ENCODE measurements at regions not wholly inside any gene's neighbourhood (a gene's known extent, or its start where the extent isn't known, plus 50 kb on each side); places are given as distances from the start of the nearest gene placed in this dataset.

GRCh38 chr2:212737392-212738172 lies 199.0 kb upstream of the ERBB4 start (continued):
- no peak for TF ChIP-seq ZNF114 (CRISPR knock-in tag; IDR thresholded peaks at IDR 0.05)
- no peak for TF ChIP-seq JUNB (IDR thresholded peaks at IDR 0.05; ENCODE audit: unreplicated experiment)
- no peak for TF ChIP-seq EZH2 (IDR thresholded peaks at IDR 0.05; ENCODE audit: low read depth, unreplicated experiment)
- no peak for TF ChIP-seq REST (IDR thresholded peaks at IDR 0.05; ENCODE audit: unreplicated experiment)
- TF ChIP-seq ZNF331 (CRISPR knock-in tag; IDR thresholded peaks at IDR 0.05; ENCODE audit: low read depth), result no peak
- TF ChIP-seq CREB1 (CRISPR knock-in tag; IDR thresholded peaks at IDR 0.05; ENCODE audit: low read depth), result no peak
- TF ChIP-seq STAT1 (IDR thresholded peaks at IDR 0.05; ENCODE audit: unreplicated experiment), result no peak
- TF ChIP-seq EZH2phosphoT487 (IDR thresholded peaks at IDR 0.05; ENCODE audit: unreplicated experiment), result no peak
- TF ChIP-seq NANOG (IDR thresholded peaks at IDR 0.05; ENCODE audit: borderline replicate concordance), result no peak
- TF ChIP-seq POLR2AphosphoS5 (IDR thresholded peaks at IDR 0.05; ENCODE audit: low read depth), result no peak
- TF ChIP-seq CTCF (conservative IDR thresholded peaks at IDR 0.05; ENCODE audit: low read depth in 2 of 2), result no peak

GRCh38 chr2:212736385-212736726 lies 197.8 kb upstream of the ERBB4 start:
- H3F3A ChIP-seq (replicated peaks; ENCODE audit: low read depth), result no peaks in the 10 kb centered on the region
- H3K27me3 ChIP-seq (ENCODE audit: insufficient read depth), result no peaks in the 10 kb centered on the region
- H3K4me3 ChIP-seq, result no peak overlapping the region
- no peaks in the 10 kb centered on the region for H4K20me1 ChIP-seq (replicated peaks; ENCODE audit: insufficient read depth)
- Mint-ChIP-seq H3K27ac (no peak overlapping the region), H3K4me3 (no peak overlapping the region), H3K36me3 (ENCODE audit: low read depth) (no peaks in the 10 kb centered on the region), H3K27me3 (ENCODE audit: insufficient read depth, low read depth, poor library complexity) (no peaks in the 10 kb centered on the region), H3K4me1 (peaks cover 4% of the 10 kb centered on the region; the same call in 2 of the 3 replicates), H3K9me3 (no peaks in the 10 kb centered on the region)
- no peak overlapping the region for H3K4me2 ChIP-seq
- H2AFZ ChIP-seq, result no peak overlapping the region
- no peaks in the 10 kb centered on the region for H3K36me3 ChIP-seq (ENCODE audit: insufficient read depth)
- no peak overlapping the region for H3K27ac ChIP-seq (ENCODE audit: low read depth)
- no peaks in the 10 kb centered on the region for H3K4me1 ChIP-seq (ENCODE audit: insufficient read depth)
- no peak for ATAC-seq
- no peaks in the 10 kb centered on the region for H3K79me2 ChIP-seq (replicated peaks; ENCODE audit: insufficient read depth)
- H3K9me2 ChIP-seq (ENCODE audit: insufficient read depth), result no peaks in the 10 kb centered on the region
- no peak for DNase-seq (ENCODE audit: low spot score)
- TF ChIP-seq ETS1 (IDR thresholded peaks at IDR 0.05), result no peak
- no peak for TF ChIP-seq NANOG (IDR thresholded peaks at IDR 0.05; ENCODE audit: borderline replicate concordance)
- TF ChIP-seq EZH2 (IDR thresholded peaks at IDR 0.05; ENCODE audit: low read depth, unreplicated experiment), result no peak
- TF ChIP-seq POLR2AphosphoS5 (IDR thresholded peaks at IDR 0.05; ENCODE audit: low read depth), result no peak
- no peak for TF ChIP-seq ZNF462 (CRISPR knock-in tag; IDR thresholded peaks at IDR 0.05)

All from GM23338 (cell line).